Kidney capillary endothelial cell (primary cell): ENCODE measurements at regions not wholly inside any gene's neighbourhood (a gene's known extent, or its start where the extent isn't known, plus 50 kb on each side); places are given as distances from the start of the nearest gene placed in this dataset.
"Not testable (repeated sequence)": the region's sequence is repeated elsewhere in the genome, so short reads cannot be mapped to it uniquely, and the experiment has no call there.

Experiments
- DNase-seq: peaks from one replicate; pipeline ENCODE4 v3.0.0-alpha.2; 2018; ENCODE audit warnings: low spot score

GRCh38 chr2:7634409-7634808 is 717.2 kb downstream of the RNF144A start:
- DNase-seq: no peak

GRCh38 chr2:7639476-7639875 is 722.3 kb downstream of the RNF144A start:
- DNase-seq: no peak

GRCh38 chr2:7641272-7641671 is 724.1 kb downstream of the RNF144A start:
- not testable (repeated sequence) for DNase-seq

- no peak for DNase-seq
Measured at GRCh38 chr2:7646024-7646423, 728.8 kb downstream of the RNF144A start.

GRCh38 chr2:7646661-7647060 is 729.4 kb downstream of the RNF144A start:
- no peak for DNase-seq

- no peak for DNase-seq
Measured at GRCh38 chr2:7648221-7648795, 731.1 kb downstream of the RNF144A start.

- DNase-seq: no peak
Measured at GRCh38 chr2:7649461-7650228, 732.4 kb downstream of the RNF144A start.

- no peak for DNase-seq
Measured at GRCh38 chr2:7653617-7654016, 736.4 kb downstream of the RNF144A start.

- no peak for DNase-seq
Measured at GRCh38 chr2:7655629-7656028, 738.4 kb downstream of the RNF144A start.

GRCh38 chr2:7657526-7657925 is 740.3 kb downstream of the RNF144A start:
- not testable (repeated sequence) for DNase-seq

GRCh38 chr2:7658486-7658885 is 741.3 kb downstream of the RNF144A start:
- DNase-seq: no peak

- DNase-seq: no peak
Measured at GRCh38 chr2:7660816-7661215, 743.6 kb downstream of the RNF144A start.

GRCh38 chr2:7661502-7661901 is 744.3 kb downstream of the RNF144A start:
- no peak for DNase-seq

GRCh38 chr2:7665880-7666279 is 748.7 kb downstream of the RNF144A start:
- DNase-seq: no peak

- DNase-seq: no peak
Measured at GRCh38 chr2:7666596-7667259, 749.5 kb downstream of the RNF144A start.

GRCh38 chr2:7667260-7667757 is 750.1 kb downstream of the RNF144A start:
- no peak for DNase-seq

- DNase-seq: no peak
Measured at GRCh38 chr2:7670905-7671641, 753.9 kb downstream of the RNF144A start.

GRCh38 chr2:7672027-7672684 is 754.9 kb downstream of the RNF144A start:
- peak; percentile 56 for DNase-seq

GRCh38 chr2:7672685-7673071 is 755.5 kb downstream of the RNF144A start:
- DNase-seq: no peak

GRCh38 chr2:7673101-7673500 is 755.9 kb downstream of the RNF144A start:
- DNase-seq: no peak

GRCh38 chr2:7673853-7674252 is 756.6 kb downstream of the RNF144A start:
- DNase-seq: no peak

GRCh38 chr2:7674606-7675005 is 757.4 kb downstream of the RNF144A start:
- no peak for DNase-seq
